HG03064 (cell line): ENCODE measurements at regions not wholly inside any gene's neighbourhood (a gene's known extent, or its start where the extent isn't known, plus 50 kb on each side); places are given as distances from the start of the nearest gene placed in this dataset.
"Not testable (repeated sequence)": the region's sequence is repeated elsewhere in the genome, so short reads cannot be mapped to it uniquely, and the experiment has no call there.

Experiments
- ATAC-seq: cut with Tn5 transposase; IDR thresholded peaks from one replicate; pipeline ENCODE4 v1.9.1; 2021; ENCODE audit warnings: low read depth; ENCODE audit not compliant: unreplicated experiment

- ATAC-seq, result no peak
Measured at GRCh38 chr10:124249812-124250432, 156.5 kb upstream of the CHST15 start.

GRCh38 chr10:124249196-124249595, 155.8 kb upstream of the CHST15 start:
- ATAC-seq, result no peak

- no peak for ATAC-seq
Measured at GRCh38 chr10:124248056-124249045, 155.0 kb upstream of the CHST15 start.

- ATAC-seq, result no peak
Measured at GRCh38 chr10:124245806-124246440, 152.5 kb upstream of the CHST15 start.

GRCh38 chr10:124245191-124245590, 151.8 kb upstream of the CHST15 start:
- ATAC-seq, result no peak

GRCh38 chr10:124244256-124244877, 151.0 kb upstream of the CHST15 start:
- ATAC-seq, result no peak

GRCh38 chr10:124243702-124244121, 150.3 kb upstream of the CHST15 start:
- ATAC-seq, result no peak

GRCh38 chr10:124242791-124243190, 149.4 kb upstream of the CHST15 start:
- no peak for ATAC-seq

- ATAC-seq, result no peak
Measured at GRCh38 chr10:124242365-124242764, 149.0 kb upstream of the CHST15 start.

GRCh38 chr10:124241510-124241909, 148.1 kb upstream of the CHST15 start:
- ATAC-seq, result not testable (repeated sequence)

GRCh38 chr10:124240839-124241291, 147.5 kb upstream of the CHST15 start:
- no peak for ATAC-seq

GRCh38 chr10:124239696-124240095, 146.3 kb upstream of the CHST15 start:
- no peak for ATAC-seq

GRCh38 chr10:124239134-124239533, 145.7 kb upstream of the CHST15 start:
- no peak for ATAC-seq

GRCh38 chr10:124238367-124238766, 145.0 kb upstream of the CHST15 start:
- ATAC-seq, result no peak

GRCh38 chr10:124237282-124237961, 144.0 kb upstream of the CHST15 start:
- no peak for ATAC-seq

GRCh38 chr10:124236816-124237215, 143.4 kb upstream of the CHST15 start:
- no peak for ATAC-seq

- no peak for ATAC-seq
Measured at GRCh38 chr10:124236136-124236535, 142.7 kb upstream of the CHST15 start.

GRCh38 chr10:124235232-124235631, 141.8 kb upstream of the CHST15 start:
- ATAC-seq, result no peak

- no peak for ATAC-seq
Measured at GRCh38 chr10:124233546-124234138, 140.2 kb upstream of the CHST15 start.
